GM23248 (cell line): ENCODE measurements at regions not wholly inside any gene's neighbourhood (a gene's known extent, or its start where the extent isn't known, plus 50 kb on each side); places are given as distances from the start of the nearest gene placed in this dataset.

Source experiments
- EZH2 ChIP-seq: fragments of 200-600 bp; sonication (generic); IDR thresholded peaks from 2 replicates; pipeline ENCODE4 v1.6.1; 2018; ENCODE audit warnings: antibody characterized with exemption, mild to moderate bottlenecking; ENCODE audit not compliant: insufficient read depth, poor library complexity, severe bottlenecking
- EZH2phosphoT487 ChIP-seq: fragments of 200-600 bp; sonication (generic); IDR thresholded peaks from 2 replicates; pipeline ENCODE4 v1.6.1; 2018; ENCODE audit warnings: antibody characterized with exemption, moderate library complexity, mild to moderate bottlenecking, low read depth; ENCODE audit not compliant: insufficient read depth

GRCh38 chr12:67887065-67887464 is 102.2 kb upstream of the IFNG-AS1 start:
- TF ChIP-seq EZH2phosphoT487: no peak
- TF ChIP-seq EZH2: no peak
